K562 (cell line): ENCODE measurements at regions not wholly inside any gene's neighbourhood (a gene's known extent, or its start where the extent isn't known, plus 50 kb on each side); places are given as distances from the start of the nearest gene placed in this dataset.

Source experiments
- ATAC-seq: fragments of 200-7000 bp; cut with Tn5 transposase; 3 replicates; pipeline ENCODE4 v1.9.1; 2020; ENCODE audit warnings: moderate library complexity
- BruUV-seq: library from RNA; stranded (reverse); fragments of 400-500 nt; replicated peaks from 2 replicates; lab custom pipeline; 2021; lab: Mats Ljungman, UMichigan
- CTCF ChIA-PET: fragments of 300-600 bp; formaldehyde crosslinking; extraction: SDS; loops from one replicate; lab custom pipeline; 2021; ENCODE audit warnings: low intra/inter-chr PET ratio; lab: Yijun Ruan, JAX
- POLR2A ChIA-PET: fragments of 300-600, 350-650 bp; sonication (Branson Sonifier 250); formaldehyde crosslinking; extraction: SDS; loops from one replicate; lab custom pipeline; 2021; ENCODE audit warnings: antibody characterized with exemption, inconsistent platforms; lab: Yijun Ruan, JAX
- DNase-seq, 4 experiments: peaks; one replicate each; pipeline versions ENCODE4 v3.0.0 to v3.0.0-alpha.2; 2011 to 2018; ENCODE audit warnings: low spot score in 3 of 4, mixed read lengths in 3 of 4; ENCODE audit errors: extremely low read depth in 1 of 4
- FAIRE-seq: peaks from 2 replicates; lab custom pipeline; 2011; peaks lifted over from hg19 to GRCh38; lab: Jason Lieb, UNC
- H2AFZ ChIP-seq: 2 replicates; pipeline ENCODE4 v1.6.0; 2011; ENCODE audit warnings: low read depth, low read length, control low read depth, inconsistent platforms
- H3K27ac ChIP-seq: fragments of 200-600 bp; 3 replicates; pipeline ENCODE4 v1.8.0; 2011; ENCODE audit warnings: low read depth, mild to moderate bottlenecking, control low read depth, inconsistent platforms, low read length, moderate library complexity, mixed read lengths; ENCODE audit errors: extremely low read depth
- H3K27me3 ChIP-seq, 2 experiments: fragments of 300-600 bp in 1 of 2; 2 replicates in 1 of 2; 3 replicates in 1 of 2; pipeline versions ENCODE4 v1.6.0 to v1.8.0; 2011; ENCODE audit warnings: inconsistent platforms in 2 of 2, low read length in 2 of 2, mild to moderate bottlenecking in 1 of 2, mixed read lengths in 1 of 2, moderate library complexity in 1 of 2; ENCODE audit not compliant: control insufficient read depth in 2 of 2, insufficient read depth in 2 of 2
- H3K36me3 ChIP-seq: fragments of 300-600 bp; 3 replicates; pipeline ENCODE4 v1.8.0; 2011; ENCODE audit warnings: mild to moderate bottlenecking, low read length, inconsistent platforms; ENCODE audit not compliant: control insufficient read depth, insufficient read depth
- H3K4me1 ChIP-seq, 2 experiments: fragments of 200-600 bp in 1 of 2; replicated peaks in 1 of 2; 2 replicates in 1 of 2; 3 replicates in 1 of 2; pipeline versions ENCODE4 v1.5.1 to v1.8.0; 2011; ENCODE audit warnings: inconsistent platforms in 2 of 2, low read length in 2 of 2, mild to moderate bottlenecking in 1 of 2, mixed read lengths in 1 of 2, moderate library complexity in 1 of 2; ENCODE audit not compliant: control insufficient read depth in 2 of 2, insufficient read depth in 2 of 2
- H3K4me2 ChIP-seq: 2 replicates; pipeline ENCODE4 v1.6.1; 2011; ENCODE audit warnings: low read length, control low read depth, inconsistent platforms, mixed read lengths; ENCODE audit not compliant: insufficient read depth
- H3K4me3 ChIP-seq: fragments of 200-600 bp; sonication (generic), shearing (Covaris generic); 2 replicates; pipeline ENCODE4 v1.5.1; 2016; ENCODE audit warnings: control low read depth, inconsistent platforms
- H3K79me2 ChIP-seq: fragments of 200-600 bp; 3 replicates; pipeline ENCODE4 v1.8.0; 2011; ENCODE audit warnings: low read length, inconsistent platforms; ENCODE audit not compliant: control insufficient read depth, insufficient read depth
- H3K9ac ChIP-seq, 2 experiments: 2 replicates each; pipeline versions ENCODE4 v1.6.0 to v1.6.1; 2011; ENCODE audit warnings: low read depth in 2 of 2, low read length in 2 of 2, control low read depth in 1 of 2, inconsistent platforms in 1 of 2, mild to moderate bottlenecking in 1 of 2, mixed read lengths in 1 of 2; ENCODE audit not compliant: insufficient read depth in 1 of 2
- H3K9me1 ChIP-seq: one replicate; pipeline ENCODE4 v1.6.0; 2011; ENCODE audit warnings: inconsistent platforms, mild to moderate bottlenecking, low read length, moderate library complexity; ENCODE audit not compliant: control insufficient read depth, insufficient read depth
- H3K9me3 ChIP-seq: replicated peaks from 2 replicates; pipeline ENCODE4 v1.5.1; 2011; ENCODE audit warnings: low read depth, low read length, inconsistent platforms; ENCODE audit not compliant: control insufficient read depth, insufficient read depth
- H4K20me1 ChIP-seq: replicated peaks from 2 replicates; pipeline ENCODE4 v1.6.1; 2011; ENCODE audit warnings: low read length, inconsistent platforms, mixed read lengths; ENCODE audit not compliant: control insufficient read depth, insufficient read depth
- GMEB1 ChIP-seq: fragments of 250-450 bp; sonication (Bioruptor Pico); IDR thresholded peaks from 2 replicates; pipeline ENCODE4 v1.4.0; 2020; ENCODE audit warnings: mild to moderate bottlenecking
- HES1 ChIP-seq: fragments of 450-650 bp; IDR thresholded peaks from 2 replicates; pipeline ENCODE4 v1.6.1; 2016; ENCODE audit warnings: low read depth, mild to moderate bottlenecking, moderate library complexity
- SMAD4 ChIP-seq: fragments of 250-450 bp; sonication (Bioruptor Pico); conservative IDR thresholded peaks from 2 replicates; pipeline ENCODE4 v1.8.0; 2021; ENCODE audit warnings: inconsistent platforms, mild to moderate bottlenecking, moderate library complexity
- TGIF2 ChIP-seq: sonication (generic); formaldehyde crosslinking; IDR thresholded peaks from 2 replicates; pipeline ENCODE4 v1.8.1; 2022; ENCODE audit warnings: mild to moderate bottlenecking, missing genetic modification reagents, moderate library complexity
- UBTF ChIP-seq, 2 experiments: IDR thresholded peaks; 2 replicates each; pipeline ENCODE4 v1.6.1; 2012; ENCODE audit warnings: improper control_type of control experiment in 2 of 2, low read depth in 2 of 2, low read length in 2 of 2, borderline replicate concordance in 1 of 2
- ZNF133 ChIP-seq: fragments of 250-450 bp; sonication (Bioruptor Pico); IDR thresholded peaks from 2 replicates; pipeline ENCODE4 v1.4.0; 2020; ENCODE audit warnings: mild to moderate bottlenecking
- ZNF212 ChIP-seq: fragments of 450-650 bp; formaldehyde crosslinking; IDR thresholded peaks from 2 replicates; pipeline ENCODE4 v1.4.0; 2020; ENCODE audit warnings: mild to moderate bottlenecking
- ZNF23 ChIP-seq: fragments of 250-450 bp; sonication (Bioruptor Pico); IDR thresholded peaks from 2 replicates; pipeline ENCODE4 v1.4.0; 2020; ENCODE audit warnings: mild to moderate bottlenecking
- WGBS: fragments of 100-300 bp; shearing (Covaris generic); methylation state at CpG from one replicate; pipeline ENCODE4 v1.1.6; 2016; ENCODE audit warnings: low coverage, mixed read lengths; ENCODE audit not compliant: insufficient coverage; ENCODE audit errors: missing lambda C conversion rate; 5-methylcytosine and 5-hydroxymethylcytosine counted together
- in situ Hi-C: fragments of 300-500 bp; cut with MboI; formaldehyde crosslinking; loops from 4 replicates; pipeline ENCODE4 v1.15.0; 2018; ENCODE audit warnings: inconsistent platforms, mixed read lengths
- intact Hi-C: fragments of 100-400 bp; cut with micrococcal nuclease; formaldehyde crosslinking; loops from 2 replicates; pipeline ENCODE4 v1.14.2; 2022

- no peak overlapping the region for H3K9ac ChIP-seq
- no peak overlapping the region for H3K4me2 ChIP-seq
- no peak overlapping the region for H3K27ac ChIP-seq
- in situ Hi-C loops (no loop called here), intact Hi-C loops (no loop called here)
- ATAC-seq (no peak), FAIRE-seq (no peak), DNase-seq (no peak)
- no peaks in the 10 kb centered on the region for H3K36me3 ChIP-seq
- no TSS peak for BruUV-seq
- H3K4me1 ChIP-seq, result no peaks in the 10 kb centered on the region; a peak in 1 of 5 replicates
- TF ChIP-seq SMAD4 (CRISPR knock-in tag) (no peak), ZNF212 (CRISPR knock-in tag) (no peak), TGIF2 (CRISPR knock-in tag) (no peak), UBTF (IDR thresholded peaks at IDR 0.05; ENCODE audit: borderline replicate concordance in 1 of 2, low read depth in 2 of 2, low read length in 2 of 2) (no peak), ZNF23 (CRISPR knock-in tag) (no peak), HES1 (no peak), ZNF133 (no peak), GMEB1 (CRISPR knock-in tag) (no peak)
- no peaks in the 10 kb centered on the region for H4K20me1 ChIP-seq
- H2AFZ ChIP-seq, result no peak overlapping the region
- H3K9me3 ChIP-seq, result no peaks in the 10 kb centered on the region
- H3K27me3 ChIP-seq, result peaks cover 4 to 24% of the 10 kb centered on the region in 2 experiments
- no peaks in the 10 kb centered on the region for H3K79me2 ChIP-seq
- no peaks in the 10 kb centered on the region for H3K9me1 ChIP-seq
- H3K4me3 ChIP-seq, result no peak overlapping the region
- POLR2A ChIA-PET, result interaction anchor here (0.6 to 1.1 kb wide), 4 partner anchors 9 to 344 kb away, joined by 3 read pairs; no protein-coding TSS in a partner anchor
- 46% methylated on average over 7 of the region's 7 CpGs for WGBS
- CTCF ChIA-PET, result no interaction called here
Observed at GRCh38 chr2:38430196-38430595, 53.1 kb upstream of the ATL2 start.
